ENCODE measurements at regions not wholly inside any gene's neighbourhood (a gene's known extent, or its start where the extent isn't known, plus 50 kb on each side); places are given as distances from the start of the nearest gene placed in this dataset.

GRCh38 chr2:46841621-46842020, 74.0 kb downstream of the MCFD2 start:
- Histone ChIP-seq H3K4me2 (ENCODE audit: low read length) (no peak overlapping the region), H2AFZ (ENCODE audit: low read length) (no peak overlapping the region), H3K9me3 (ENCODE audit: low read length) (no peaks in the 10 kb centered on the region), H3K36me3 (ENCODE audit: insufficient read depth, low read length) (no peaks in the 10 kb centered on the region), H4K20me1 (ENCODE audit: insufficient read depth, low read length) (no peaks in the 10 kb centered on the region), H3K27ac (ENCODE audit: low read depth, low read length, poor library complexity, severe bottlenecking) (no peak overlapping the region), H3K4me3 (ENCODE audit: low read depth, low read length, poor library complexity, severe bottlenecking) (no peak overlapping the region), H3K4me1 (ENCODE audit: insufficient read depth, low read length, poor library complexity, severe bottlenecking) (no peaks in the 10 kb centered on the region), H3K79me2 (ENCODE audit: insufficient read depth, low read depth, low read length) (no peaks in the 10 kb centered on the region), H3K9me2 (ENCODE audit: insufficient read depth, low read length) (no peaks in the 10 kb centered on the region)
- DNase-seq (ENCODE audit: low spot score) = peak; percentile 10
- ChIA-PET CTCF (ENCODE audit: unreplicated experiment) (no interaction called here), POLR2A (no interaction called here)
- no peak for TF ChIP-seq EZH2phosphoT487 (IDR thresholded peaks at IDR 0.05; ENCODE audit: borderline replicate concordance, low read depth, low read length)
- TF ChIP-seq, protein P1, sequence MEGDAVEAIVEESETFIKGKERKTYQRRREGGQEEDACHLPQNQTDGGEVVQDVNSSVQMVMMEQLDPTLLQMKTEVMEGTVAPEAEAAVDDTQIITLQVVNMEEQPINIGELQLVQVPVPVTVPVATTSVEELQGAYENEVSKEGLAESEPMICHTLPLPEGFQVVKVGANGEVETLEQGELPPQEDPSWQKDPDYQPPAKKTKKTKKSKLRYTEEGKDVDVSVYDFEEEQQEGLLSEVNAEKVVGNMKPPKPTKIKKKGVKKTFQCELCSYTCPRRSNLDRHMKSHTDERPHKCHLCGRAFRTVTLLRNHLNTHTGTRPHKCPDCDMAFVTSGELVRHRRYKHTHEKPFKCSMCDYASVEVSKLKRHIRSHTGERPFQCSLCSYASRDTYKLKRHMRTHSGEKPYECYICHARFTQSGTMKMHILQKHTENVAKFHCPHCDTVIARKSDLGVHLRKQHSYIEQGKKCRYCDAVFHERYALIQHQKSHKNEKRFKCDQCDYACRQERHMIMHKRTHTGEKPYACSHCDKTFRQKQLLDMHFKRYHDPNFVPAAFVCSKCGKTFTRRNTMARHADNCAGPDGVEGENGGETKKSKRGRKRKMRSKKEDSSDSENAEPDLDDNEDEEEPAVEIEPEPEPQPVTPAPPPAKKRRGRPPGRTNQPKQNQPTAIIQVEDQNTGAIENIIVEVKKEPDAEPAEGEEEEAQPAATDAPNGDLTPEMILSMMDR (conservative IDR thresholded peaks at IDR 0.05; ENCODE audit: low read length) = no peak
- BruUV-seq (replicated peaks) = no TSS peak
- intact Hi-C loops (cut with micrococcal nuclease; ENCODE audit: unreplicated experiment) = no loop called here

DNA sequence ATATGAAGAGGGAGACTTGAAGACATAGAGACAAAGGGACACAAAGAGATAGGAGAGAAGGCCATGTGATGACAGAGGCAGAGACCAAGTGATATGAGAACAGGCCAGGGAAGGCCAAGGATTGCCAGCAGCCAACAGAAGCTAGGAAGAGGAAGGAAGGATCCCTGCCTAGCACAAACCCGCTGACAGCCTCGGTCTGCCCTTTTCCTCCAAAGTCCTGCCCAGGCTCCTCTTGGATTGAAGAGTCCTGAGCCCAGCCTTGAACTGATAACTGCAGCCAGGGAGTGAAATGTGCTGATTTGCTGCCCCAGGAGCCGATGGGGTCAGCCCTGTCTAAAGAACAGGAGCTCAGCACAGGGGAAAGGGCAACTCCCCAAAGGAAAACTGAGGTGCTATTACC, 76.6 kb downstream of the MCFD2 start:
- DNase-seq (ENCODE audit: low spot score) = no peak
- no TSS peak for BruUV-seq (replicated peaks)
- intact Hi-C loops (cut with micrococcal nuclease; ENCODE audit: unreplicated experiment) = no loop called here
- Histone ChIP-seq H2AFZ (ENCODE audit: low read length) (no peak overlapping the region), H4K20me1 (ENCODE audit: insufficient read depth, low read length) (no peaks in the 10 kb centered on the region), H3K9me2 (ENCODE audit: insufficient read depth, low read length) (no peaks in the 10 kb centered on the region), H3K36me3 (ENCODE audit: insufficient read depth, low read length) (no peaks in the 10 kb centered on the region), H3K79me2 (ENCODE audit: insufficient read depth, low read depth, low read length) (no peaks in the 10 kb centered on the region), H3K4me1 (ENCODE audit: insufficient read depth, low read length, poor library complexity, severe bottlenecking) (no peaks in the 10 kb centered on the region), H3K27ac (ENCODE audit: low read depth, low read length, poor library complexity, severe bottlenecking) (no peak overlapping the region), H3K4me3 (ENCODE audit: low read depth, low read length, poor library complexity, severe bottlenecking) (no peak overlapping the region), H3K9me3 (ENCODE audit: low read length) (no peaks in the 10 kb centered on the region), H3K4me2 (ENCODE audit: low read length) (no peak overlapping the region)
- TF ChIP-seq EZH2phosphoT487 (IDR thresholded peaks at IDR 0.05; ENCODE audit: borderline replicate concordance, low read depth, low read length) = no peak
- TF ChIP-seq, protein P1 (conservative IDR thresholded peaks at IDR 0.05; ENCODE audit: low read length) = no peak
- ChIA-PET POLR2A (no interaction called here), CTCF (ENCODE audit: unreplicated experiment) (no interaction called here)

DNA sequence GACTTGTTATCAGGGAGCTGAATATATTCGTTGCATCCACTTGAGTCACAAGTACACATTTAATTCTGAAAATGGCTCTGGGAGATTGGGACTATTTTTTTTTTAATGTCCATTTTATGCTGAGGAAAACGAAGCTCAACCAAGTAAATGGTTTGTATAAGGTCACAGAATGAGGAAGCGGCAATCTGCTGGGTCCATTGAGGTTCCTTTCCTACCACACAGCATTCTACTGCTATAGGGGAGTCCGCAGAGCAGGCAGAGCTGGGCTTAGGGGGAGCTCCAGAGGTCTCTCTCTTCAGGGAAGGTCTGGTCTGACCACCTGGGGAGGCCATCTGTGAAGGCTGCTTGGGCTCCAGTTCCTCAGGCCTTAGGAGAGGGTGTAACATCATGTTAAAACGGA, 77.9 kb downstream of the MCFD2 start:
- Histone ChIP-seq H3K36me3 (ENCODE audit: insufficient read depth, low read length) (no peaks in the 10 kb centered on the region), H2AFZ (ENCODE audit: low read length) (no peak overlapping the region), H3K4me3 (ENCODE audit: low read depth, low read length, poor library complexity, severe bottlenecking) (no peak overlapping the region), H3K27ac (ENCODE audit: low read depth, low read length, poor library complexity, severe bottlenecking) (no peak overlapping the region), H4K20me1 (ENCODE audit: insufficient read depth, low read length) (no peaks in the 10 kb centered on the region), H3K9me2 (ENCODE audit: insufficient read depth, low read length) (no peaks in the 10 kb centered on the region), H3K9me3 (ENCODE audit: low read length) (no peaks in the 10 kb centered on the region), H3K4me1 (ENCODE audit: insufficient read depth, low read length, poor library complexity, severe bottlenecking) (no peaks in the 10 kb centered on the region), H3K79me2 (ENCODE audit: insufficient read depth, low read depth, low read length) (no peaks in the 10 kb centered on the region), H3K4me2 (ENCODE audit: low read length) (no peak overlapping the region)
- ChIA-PET POLR2A (no interaction called here), CTCF (ENCODE audit: unreplicated experiment) (no interaction called here)
- no peak for DNase-seq (ENCODE audit: low spot score)
- TF ChIP-seq, protein P1 (conservative IDR thresholded peaks at IDR 0.05; ENCODE audit: low read length) = no peak
- TF ChIP-seq EZH2phosphoT487 (IDR thresholded peaks at IDR 0.05; ENCODE audit: borderline replicate concordance, low read depth, low read length) = no peak
- BruUV-seq (replicated peaks) = no TSS peak
- intact Hi-C loops (cut with micrococcal nuclease; ENCODE audit: unreplicated experiment) = no loop called here

All from OCI-LY7 (cell line).